ENCODE measurements at regions not wholly inside any gene's neighbourhood (a gene's known extent, or its start where the extent isn't known, plus 50 kb on each side); places are given as distances from the start of the nearest gene placed in this dataset.

- no peak overlapping the region for H3K9ac ChIP-seq (ENCODE audit: insufficient read length, low read depth)
- no peak for DNase-seq (ENCODE audit: low read depth, low spot score)
- H3K36me3 ChIP-seq (ENCODE audit: insufficient read depth, insufficient read length, low read length) = no peaks in the 10 kb centered on the region
- H3K27me3 ChIP-seq (ENCODE audit: insufficient read depth, insufficient read length) = no peaks in the 10 kb centered on the region
- H3K4me3 ChIP-seq (ENCODE audit: insufficient read length, low read depth) = no peak overlapping the region
- TF ChIP-seq SUZ12 (IDR thresholded peaks at IDR 0.05; ENCODE audit: extremely low read depth, insufficient read depth, insufficient read length) = no peak
- TF ChIP-seq YY1 (IDR thresholded peaks at IDR 0.05; ENCODE audit: insufficient read depth, insufficient read length) = no peak
- no peak for TF ChIP-seq ZNF274 (IDR thresholded peaks at IDR 0.05; ENCODE audit: low read depth, low read length)
- no peaks in the 10 kb centered on the region; the same call in 1 of the 2 replicates for H3K9me3 ChIP-seq (ENCODE audit: insufficient read depth, low read length)
- no peaks in the 10 kb centered on the region for H3K4me1 ChIP-seq (ENCODE audit: insufficient read depth, insufficient read length)
Observed at GRCh38 chr5:75891736-75892135, 174.5 kb upstream of the POC5 start.

DNA sequence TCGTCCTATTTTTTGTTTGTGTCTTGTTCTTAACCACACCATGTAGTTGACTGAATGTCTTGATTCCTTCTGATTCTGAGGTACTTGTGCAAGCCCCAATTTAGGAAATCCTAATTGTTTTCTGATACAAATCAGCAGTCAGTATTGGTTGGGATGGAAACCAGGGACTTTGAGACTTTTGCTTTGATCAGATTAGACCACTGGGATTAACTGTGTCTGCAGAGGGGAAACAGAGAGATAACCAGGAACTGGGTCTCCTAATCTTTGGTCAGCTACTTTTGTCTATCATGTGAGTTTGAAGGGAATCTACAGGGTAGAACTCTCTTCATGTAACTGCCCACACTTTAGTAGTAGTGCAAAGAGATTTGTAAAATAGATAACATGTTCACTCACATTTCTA lies 173.8 kb upstream of the POC5 start:
- Histone ChIP-seq H3K4me3 (ENCODE audit: insufficient read length, low read depth) (no peak overlapping the region), H3K9ac (ENCODE audit: insufficient read length, low read depth) (no peak overlapping the region), H3K4me1 (ENCODE audit: insufficient read depth, insufficient read length) (no peaks in the 10 kb centered on the region), H3K36me3 (ENCODE audit: insufficient read depth, insufficient read length, low read length) (no peaks in the 10 kb centered on the region), H3K27me3 (ENCODE audit: insufficient read depth, insufficient read length) (no peaks in the 10 kb centered on the region), H3K9me3 (ENCODE audit: insufficient read depth, low read length) (no peaks in the 10 kb centered on the region; the same call in 1 of the 2 replicates)
- no peak for DNase-seq (ENCODE audit: low read depth, low spot score)
- no peak for TF ChIP-seq SUZ12 (IDR thresholded peaks at IDR 0.05; ENCODE audit: extremely low read depth, insufficient read depth, insufficient read length)
- TF ChIP-seq YY1 (IDR thresholded peaks at IDR 0.05; ENCODE audit: insufficient read depth, insufficient read length) = no peak
- no peak for TF ChIP-seq ZNF274 (IDR thresholded peaks at IDR 0.05; ENCODE audit: low read depth, low read length)

GRCh38 chr5:75890546-75890945 lies 173.3 kb upstream of the POC5 start:
- Histone ChIP-seq H3K4me3 (ENCODE audit: insufficient read length, low read depth) (no peak overlapping the region), H3K9ac (ENCODE audit: insufficient read length, low read depth) (no peak overlapping the region), H3K27me3 (ENCODE audit: insufficient read depth, insufficient read length) (no peaks in the 10 kb centered on the region), H3K4me1 (ENCODE audit: insufficient read depth, insufficient read length) (no peaks in the 10 kb centered on the region), H3K9me3 (ENCODE audit: insufficient read depth, low read length) (no peaks in the 10 kb centered on the region; the same call in 1 of the 2 replicates), H3K36me3 (ENCODE audit: insufficient read depth, insufficient read length, low read length) (no peaks in the 10 kb centered on the region)
- no peak for TF ChIP-seq YY1 (IDR thresholded peaks at IDR 0.05; ENCODE audit: insufficient read depth, insufficient read length)
- no peak for TF ChIP-seq ZNF274 (IDR thresholded peaks at IDR 0.05; ENCODE audit: low read depth, low read length)
- no peak for TF ChIP-seq SUZ12 (IDR thresholded peaks at IDR 0.05; ENCODE audit: extremely low read depth, insufficient read depth, insufficient read length)
- DNase-seq (ENCODE audit: low read depth, low spot score) = no peak

GRCh38 chr5:75886706-75887105 lies 169.5 kb upstream of the POC5 start:
- Histone ChIP-seq H3K9me3 (ENCODE audit: insufficient read depth, low read length) (no peaks in the 10 kb centered on the region), H3K4me1 (ENCODE audit: insufficient read depth, insufficient read length) (no peaks in the 10 kb centered on the region), H3K4me3 (ENCODE audit: insufficient read length, low read depth) (no peak overlapping the region), H3K36me3 (ENCODE audit: insufficient read depth, insufficient read length, low read length) (no peaks in the 10 kb centered on the region), H3K9ac (ENCODE audit: insufficient read length, low read depth) (no peak overlapping the region), H3K27me3 (ENCODE audit: insufficient read depth, insufficient read length) (no peaks in the 10 kb centered on the region)
- no peak for DNase-seq (ENCODE audit: low read depth, low spot score)
- no peak for TF ChIP-seq SUZ12 (IDR thresholded peaks at IDR 0.05; ENCODE audit: extremely low read depth, insufficient read depth, insufficient read length)
- TF ChIP-seq YY1 (IDR thresholded peaks at IDR 0.05; ENCODE audit: insufficient read depth, insufficient read length) = no peak
- TF ChIP-seq ZNF274 (IDR thresholded peaks at IDR 0.05; ENCODE audit: low read depth, low read length) = no peak

GRCh38 chr5:75885849-75886596 lies 168.8 kb upstream of the POC5 start:
- peak; percentile 9 for DNase-seq (ENCODE audit: low read depth, low spot score)
- Histone ChIP-seq H3K27me3 (ENCODE audit: insufficient read depth, insufficient read length) (no peaks in the 10 kb centered on the region), H3K9ac (ENCODE audit: insufficient read length, low read depth) (no peak overlapping the region), H3K36me3 (ENCODE audit: insufficient read depth, insufficient read length, low read length) (no peaks in the 10 kb centered on the region), H3K4me3 (ENCODE audit: insufficient read length, low read depth) (no peak overlapping the region), H3K9me3 (ENCODE audit: insufficient read depth, low read length) (no peaks in the 10 kb centered on the region), H3K4me1 (ENCODE audit: insufficient read depth, insufficient read length) (no peaks in the 10 kb centered on the region)
- TF ChIP-seq ZNF274 (IDR thresholded peaks at IDR 0.05; ENCODE audit: low read depth, low read length) = no peak
- TF ChIP-seq SUZ12 (IDR thresholded peaks at IDR 0.05; ENCODE audit: extremely low read depth, insufficient read depth, insufficient read length) = no peak
- no peak for TF ChIP-seq YY1 (IDR thresholded peaks at IDR 0.05; ENCODE audit: insufficient read depth, insufficient read length)

DNA sequence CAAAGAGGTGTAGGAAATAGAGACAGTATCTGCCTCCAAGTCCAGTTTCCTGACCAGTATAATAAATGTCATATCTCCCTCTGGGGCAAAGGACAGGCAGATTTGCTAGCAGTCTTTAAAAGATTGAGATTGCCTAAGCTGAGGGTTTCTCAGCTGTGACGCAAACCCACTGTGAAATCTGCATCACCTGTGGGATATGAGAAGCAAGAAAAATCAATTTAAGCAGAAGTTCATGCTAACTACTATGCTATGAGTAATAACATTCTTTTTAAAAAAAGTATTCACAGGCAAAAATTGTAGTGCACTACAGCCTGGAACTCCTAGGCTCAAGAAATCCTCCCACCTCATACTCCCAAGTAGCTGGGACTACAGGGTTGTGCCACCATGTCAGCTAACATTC lies 168.1 kb upstream of the POC5 start:
- TF ChIP-seq ZNF274 (IDR thresholded peaks at IDR 0.05; ENCODE audit: low read depth, low read length) (no peak), SUZ12 (IDR thresholded peaks at IDR 0.05; ENCODE audit: extremely low read depth, insufficient read depth, insufficient read length) (no peak), YY1 (IDR thresholded peaks at IDR 0.05; ENCODE audit: insufficient read depth, insufficient read length) (no peak)
- peaks cover under 1% of the 10 kb centered on the region; the same call in 1 of the 2 replicates for H3K9me3 ChIP-seq (ENCODE audit: insufficient read depth, low read length)
- no peak overlapping the region for H3K4me3 ChIP-seq (ENCODE audit: insufficient read length, low read depth)
- H3K4me1 ChIP-seq (ENCODE audit: insufficient read depth, insufficient read length) = no peaks in the 10 kb centered on the region
- no peak for DNase-seq (ENCODE audit: low read depth, low spot score)
- no peaks in the 10 kb centered on the region for H3K36me3 ChIP-seq (ENCODE audit: insufficient read depth, insufficient read length, low read length)
- no peak overlapping the region for H3K9ac ChIP-seq (ENCODE audit: insufficient read length, low read depth)
- H3K27me3 ChIP-seq (ENCODE audit: insufficient read depth, insufficient read length) = no peaks in the 10 kb centered on the region

GRCh38 chr5:75869891-75870290 lies 152.7 kb upstream of the POC5 start:
- no peaks in the 10 kb centered on the region for H3K4me1 ChIP-seq (ENCODE audit: insufficient read depth, insufficient read length)
- H3K9ac ChIP-seq (ENCODE audit: insufficient read length, low read depth) = no peak overlapping the region
- DNase-seq (ENCODE audit: low read depth, low spot score) = no peak
- H3K36me3 ChIP-seq (ENCODE audit: insufficient read depth, insufficient read length, low read length) = no peaks in the 10 kb centered on the region
- H3K9me3 ChIP-seq (ENCODE audit: insufficient read depth, low read length) = no peaks in the 10 kb centered on the region
- no peak overlapping the region for H3K4me3 ChIP-seq (ENCODE audit: insufficient read length, low read depth)
- no peaks in the 10 kb centered on the region for H3K27me3 ChIP-seq (ENCODE audit: insufficient read depth, insufficient read length)
- TF ChIP-seq ZNF274 (IDR thresholded peaks at IDR 0.05; ENCODE audit: low read depth, low read length) (no peak), YY1 (IDR thresholded peaks at IDR 0.05; ENCODE audit: insufficient read depth, insufficient read length) (no peak), SUZ12 (IDR thresholded peaks at IDR 0.05; ENCODE audit: extremely low read depth, insufficient read depth, insufficient read length) (no peak)
